GM04504 (cell line): ENCODE measurements at regions not wholly inside any gene's neighbourhood (a gene's known extent, or its start where the extent isn't known, plus 50 kb on each side); places are given as distances from the start of the nearest gene placed in this dataset.
"Not testable (repeated sequence)": the region's sequence is repeated elsewhere in the genome, so short reads cannot be mapped to it uniquely, and the experiment has no call there.

ENCODE experiments used
- DNase-seq: peaks from one replicate; pipeline ENCODE4 v3.0.0-alpha.2; 2012; ENCODE audit warnings: low read depth

DNA sequence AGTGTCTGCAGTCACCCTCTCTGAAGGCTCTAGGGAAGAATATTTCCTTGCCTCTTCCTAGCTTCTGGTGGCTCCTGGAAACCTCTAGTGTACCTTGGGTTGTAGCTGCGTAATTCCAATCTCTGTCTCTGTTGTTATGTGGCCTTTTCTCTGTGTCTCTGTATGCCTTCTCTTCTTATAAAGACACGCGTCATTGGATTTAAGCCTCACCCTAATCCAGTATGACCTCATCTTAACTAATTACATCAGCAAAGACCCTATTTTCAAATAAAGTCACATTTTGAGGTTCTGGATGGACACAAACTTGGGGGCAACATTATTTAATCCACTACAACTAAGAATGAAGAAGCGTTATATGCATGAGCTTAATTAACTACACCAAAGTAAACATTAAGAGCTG, 111.4 kb upstream of the ZNF184 start:
- no peak for DNase-seq

- peak; percentile 30 for DNase-seq
Measured at GRCh38 chr6:27582928-27583725, 110.2 kb upstream of the ZNF184 start.

GRCh38 chr6:27579973-27580372, 107.1 kb upstream of the ZNF184 start:
- DNase-seq = no peak

DNA sequence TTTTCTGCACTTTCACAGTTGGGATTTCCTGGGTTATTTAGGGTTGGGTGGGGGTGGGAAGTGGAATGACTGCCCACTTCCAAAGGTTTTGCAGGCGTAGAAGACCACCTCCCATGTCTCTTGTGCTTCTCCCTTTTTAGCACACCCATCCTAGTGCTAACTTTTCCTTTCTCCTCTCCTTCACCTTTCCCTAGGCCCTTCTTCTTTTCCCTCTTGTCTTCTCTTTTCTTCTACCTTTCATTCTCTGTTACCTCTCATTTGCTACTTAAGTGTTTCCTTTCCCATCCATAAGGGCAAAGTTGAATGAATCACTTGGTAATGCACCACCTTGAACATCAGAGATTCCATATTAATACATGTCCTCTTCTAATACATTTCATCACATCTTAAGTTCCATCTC, 105.0 kb upstream of the ZNF184 start:
- DNase-seq = no peak

DNA sequence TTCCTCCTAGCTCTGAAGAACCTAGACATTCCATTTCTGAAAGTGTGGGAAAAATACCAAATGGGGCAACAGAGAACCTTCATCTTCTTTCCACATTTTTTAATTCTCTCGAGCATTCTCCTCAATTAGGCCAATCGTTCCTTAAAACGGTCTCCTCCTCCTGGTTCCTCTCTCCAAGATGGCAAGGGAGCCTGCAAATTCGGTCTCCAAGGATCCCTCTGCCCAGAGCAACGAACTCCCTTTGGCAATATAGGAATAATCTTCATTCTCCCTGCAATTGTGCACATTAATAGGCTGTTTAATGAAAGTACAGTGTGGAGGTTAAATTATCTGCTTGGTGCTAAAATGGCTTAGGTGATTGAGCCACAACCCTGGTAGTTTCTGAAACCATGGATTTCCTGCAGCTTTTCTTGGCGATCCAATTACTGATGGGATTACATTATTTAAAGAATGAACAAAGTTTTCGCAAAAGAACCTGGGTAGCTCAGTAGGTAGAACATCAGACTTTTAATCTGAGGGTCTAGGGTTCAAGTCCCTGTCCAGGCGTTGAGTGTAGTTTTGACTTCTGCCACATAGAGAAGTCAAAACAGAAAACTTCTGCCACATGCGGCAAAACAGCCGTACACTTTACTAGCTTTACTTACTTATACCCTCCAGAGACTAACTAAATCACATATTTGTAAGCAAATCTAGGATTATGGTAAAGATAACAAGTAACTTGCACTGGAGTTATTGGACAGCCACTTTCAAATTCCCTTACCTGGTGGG, 102.9 kb upstream of the ZNF184 start:
- no peak for DNase-seq

DNA sequence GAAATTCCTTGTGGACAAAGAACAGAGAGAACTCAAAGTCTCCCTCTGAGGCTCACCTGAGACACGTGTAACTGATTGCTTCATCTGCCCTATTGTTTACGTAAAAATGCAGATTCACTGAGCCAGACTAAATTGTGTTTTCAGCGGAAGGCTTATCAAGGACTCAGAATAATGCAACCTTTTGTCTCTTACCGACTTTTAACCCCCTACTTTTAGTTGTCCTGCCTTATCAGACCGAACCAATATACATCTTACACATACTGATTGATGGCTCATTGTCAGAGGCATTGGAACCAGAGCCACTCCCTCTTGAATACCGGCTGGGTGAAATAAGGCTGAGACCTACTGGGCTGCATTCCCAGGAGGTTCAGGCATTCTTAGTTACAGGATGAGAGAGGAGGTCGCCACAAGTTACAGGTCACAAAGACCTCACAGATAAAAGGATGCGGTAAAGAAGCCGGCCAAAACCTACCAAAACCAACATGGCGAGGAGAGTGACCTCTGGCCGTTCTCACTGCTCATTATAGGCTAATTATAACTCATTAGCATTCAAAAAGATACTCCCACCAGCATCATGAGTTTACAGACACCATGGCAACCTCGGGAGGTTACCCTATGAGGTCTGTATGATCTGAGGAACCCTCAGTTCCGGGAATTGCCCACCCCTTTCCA, 95.5 kb upstream of the ZNF184 start:
- no peak for DNase-seq

DNA sequence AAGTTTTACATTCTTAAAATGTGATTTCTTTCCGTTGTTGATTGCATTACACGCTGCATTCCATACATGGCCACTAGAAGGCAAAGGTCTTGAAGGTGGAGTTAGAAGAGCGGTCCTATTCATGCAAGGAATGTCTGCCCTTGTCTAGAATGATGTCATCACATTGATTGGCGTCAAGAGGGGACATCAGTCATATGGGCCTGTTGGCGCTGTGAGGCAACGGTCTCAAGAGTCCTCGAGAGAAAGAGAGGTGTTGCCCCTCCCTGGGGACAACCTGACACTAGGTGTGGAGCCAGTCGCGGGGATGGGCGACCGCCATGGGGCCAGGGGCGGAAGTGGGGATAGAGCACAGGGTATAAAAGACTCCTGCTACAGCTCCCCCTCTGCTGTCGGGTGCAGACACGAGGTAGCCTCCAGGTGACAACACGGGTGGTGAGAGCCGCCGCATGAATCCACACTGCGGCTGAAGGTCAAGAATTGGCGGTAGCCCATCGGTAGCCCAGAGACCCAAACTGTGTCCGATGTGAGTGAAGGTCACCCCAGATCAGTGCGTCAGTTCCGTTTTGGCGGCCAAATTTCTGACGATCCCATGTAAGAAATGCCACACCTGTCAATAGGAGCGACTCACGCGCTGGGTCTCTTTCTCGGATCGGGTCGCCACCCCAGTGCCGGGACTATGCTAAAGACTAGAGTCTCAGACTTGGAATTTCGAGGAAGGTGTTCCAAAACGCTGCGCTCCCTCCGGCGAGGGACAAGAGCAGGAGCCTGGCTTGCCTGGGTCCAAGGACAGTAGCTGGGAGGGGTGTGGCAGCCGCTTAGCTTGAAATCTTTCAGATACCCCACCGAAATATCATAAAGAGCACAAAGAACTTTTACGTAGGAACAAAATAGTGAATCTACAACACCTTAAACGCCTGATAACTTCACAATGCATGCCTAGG, 93.2 kb upstream of the ZNF184 start:
- no peak for DNase-seq

- no peak for DNase-seq
Measured at GRCh38 chr6:27562027-27562410, 89.1 kb upstream of the ZNF184 start.

DNA sequence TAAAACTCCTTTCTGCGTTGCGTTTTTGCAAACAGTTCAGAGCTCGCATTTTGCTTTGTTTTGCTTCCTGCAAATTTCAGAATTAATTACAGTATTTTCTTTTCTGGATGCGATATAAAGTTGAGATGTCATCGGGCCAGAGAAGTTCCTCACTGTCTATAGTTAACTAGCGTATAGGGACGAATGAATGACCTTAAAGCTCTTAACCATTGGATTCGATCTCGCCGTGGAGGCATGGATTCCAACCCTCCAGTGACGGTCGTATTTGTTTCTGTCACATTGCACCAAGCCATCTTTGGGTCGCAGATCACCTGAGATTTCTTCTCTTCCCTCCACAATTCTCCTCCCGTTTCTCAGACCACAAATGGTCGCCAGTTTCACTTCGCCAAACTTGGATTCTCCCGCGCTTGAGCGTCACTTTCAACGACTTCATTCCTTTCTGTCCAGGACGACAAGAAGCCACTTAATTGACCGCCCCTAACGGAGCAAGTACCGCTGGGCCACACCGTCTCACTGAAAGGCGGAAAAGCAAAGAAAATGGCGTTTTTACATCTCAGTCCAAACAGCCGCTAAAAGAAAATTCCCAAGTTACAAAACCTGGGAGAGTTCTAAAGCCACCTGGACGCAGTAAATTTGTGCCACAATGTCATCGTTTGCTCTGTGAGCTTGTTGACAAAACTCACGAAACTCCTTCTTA, 85.3 kb upstream of the ZNF184 start:
- no peak for DNase-seq

DNA sequence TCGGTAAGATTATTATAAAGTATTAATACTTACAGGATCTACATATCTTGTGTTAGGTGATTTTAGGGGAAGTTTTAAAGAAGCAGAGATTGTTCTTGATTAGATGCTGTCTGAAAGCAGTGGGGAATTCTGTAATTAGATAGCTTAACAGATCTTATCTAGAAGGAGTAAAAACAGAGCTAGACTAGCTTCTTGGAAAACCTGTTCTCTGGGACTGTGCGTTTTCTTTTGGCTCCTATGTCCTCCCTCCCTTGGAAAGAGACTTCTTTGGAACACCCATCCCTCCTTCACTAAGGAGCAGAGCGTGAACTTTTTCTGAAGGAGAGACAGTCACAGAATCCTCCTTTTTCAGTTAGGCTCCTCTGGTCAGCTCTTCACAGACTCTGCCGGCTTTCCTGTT, 83.5 kb upstream of the ZNF184 start:
- DNase-seq = no peak

DNA sequence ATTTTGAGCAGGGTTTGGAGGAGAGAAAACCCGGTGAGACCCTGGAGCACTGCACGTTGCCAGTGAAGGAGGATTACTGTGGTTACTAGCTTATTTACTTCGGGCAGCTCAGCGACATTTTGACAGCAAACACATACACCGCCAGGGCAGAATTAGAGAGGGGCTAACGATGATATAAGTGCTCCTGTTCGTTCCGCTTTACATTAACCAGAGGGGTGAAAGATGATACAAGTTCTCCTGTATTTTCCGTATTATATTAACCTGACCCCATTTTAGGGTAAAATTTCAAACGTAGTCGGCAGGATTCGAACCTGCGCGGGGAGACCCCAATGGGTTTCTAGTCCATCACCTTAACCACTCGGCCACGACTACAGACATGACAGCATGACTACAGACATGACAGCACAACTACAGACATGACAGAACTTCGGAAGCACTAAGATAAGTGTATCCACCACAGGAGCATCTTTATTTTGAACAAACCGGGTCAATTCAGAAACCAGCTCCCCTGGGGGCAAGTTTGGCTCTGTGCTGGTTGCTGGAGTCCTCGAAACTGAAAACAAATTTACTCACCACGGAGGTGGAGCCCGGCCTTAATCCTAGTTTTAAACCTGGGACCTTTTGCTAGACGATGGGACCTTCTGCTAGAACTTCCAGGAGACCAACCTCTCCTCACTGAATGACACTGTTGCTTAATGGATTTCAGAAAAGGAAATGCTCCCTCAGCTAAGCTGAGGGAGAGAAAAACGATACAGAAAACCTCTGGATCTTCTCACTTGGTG, 80.4 kb upstream of the ZNF184 start:
- DNase-seq = no peak

- no peak for DNase-seq
Measured at GRCh38 chr6:27551607-27552006, 78.7 kb upstream of the ZNF184 start.

- DNase-seq = no peak
Measured at GRCh38 chr6:27550692-27551091, 77.8 kb upstream of the ZNF184 start.

GRCh38 chr6:27549241-27549598, 76.3 kb upstream of the ZNF184 start:
- not testable (repeated sequence) for DNase-seq

DNA sequence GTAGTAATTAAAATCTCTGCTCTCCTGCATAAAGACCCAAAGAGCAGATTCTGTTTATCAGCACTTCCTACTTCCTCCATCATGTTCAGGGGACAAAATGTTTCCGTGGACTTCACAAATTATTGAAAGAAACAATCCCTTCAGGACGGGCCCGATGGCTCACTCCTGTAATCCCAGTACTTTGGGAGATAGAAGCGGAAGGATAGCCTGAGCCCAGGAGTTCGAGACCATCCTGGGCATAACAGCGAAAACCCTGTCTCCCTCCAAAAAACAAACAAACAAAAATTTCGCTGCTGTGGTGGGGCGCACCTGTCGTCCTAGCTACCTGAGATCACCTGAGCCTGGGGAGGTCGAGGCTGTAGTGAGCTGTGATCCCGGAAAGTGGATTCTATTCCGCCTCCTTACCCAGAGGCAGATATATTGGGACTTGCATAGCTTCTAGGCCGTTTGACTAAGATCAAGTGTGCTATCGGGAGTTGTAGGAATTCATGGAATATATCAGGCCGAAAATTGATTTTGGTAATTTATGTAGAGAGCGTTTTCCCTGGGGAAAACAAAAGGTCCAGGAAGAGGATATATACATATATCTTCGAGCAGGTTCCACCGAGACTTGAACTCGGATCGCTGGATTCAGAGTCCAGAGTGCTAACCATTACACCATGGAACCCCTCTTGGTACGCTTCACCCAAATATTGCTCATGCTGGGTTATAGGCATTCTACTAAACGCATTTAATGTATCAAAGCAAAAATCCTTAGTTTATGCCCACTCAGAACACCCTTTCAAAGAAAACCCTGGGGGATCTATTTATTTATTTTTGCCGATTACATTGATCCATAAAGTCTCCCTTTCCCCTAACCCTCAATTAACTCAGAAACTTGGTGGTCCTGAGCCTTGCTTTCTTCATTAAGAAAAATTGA, 74.5 kb upstream of the ZNF184 start:
- peak; percentile 38 for DNase-seq

DNA sequence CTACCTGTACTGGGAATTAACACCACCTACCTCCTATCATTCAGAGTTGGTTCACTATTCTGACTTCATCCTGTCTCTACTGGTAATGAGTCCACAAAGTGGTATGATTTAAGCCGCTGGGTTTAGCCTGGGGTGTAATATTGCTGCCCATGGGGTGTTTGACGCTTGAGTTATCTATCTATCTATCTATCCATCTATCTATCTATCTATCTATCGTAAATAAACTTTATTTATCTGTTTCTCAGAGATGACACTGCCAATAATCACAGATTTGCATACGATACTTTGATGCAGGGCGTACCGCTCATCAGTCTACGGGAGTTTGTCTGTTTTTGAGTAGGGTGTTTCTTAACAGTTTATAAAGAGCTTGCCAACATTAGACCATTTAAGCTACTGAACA, 73.6 kb upstream of the ZNF184 start:
- DNase-seq = no peak

- DNase-seq = no peak
Measured at GRCh38 chr6:27545271-27546046, 72.6 kb upstream of the ZNF184 start.

DNA sequence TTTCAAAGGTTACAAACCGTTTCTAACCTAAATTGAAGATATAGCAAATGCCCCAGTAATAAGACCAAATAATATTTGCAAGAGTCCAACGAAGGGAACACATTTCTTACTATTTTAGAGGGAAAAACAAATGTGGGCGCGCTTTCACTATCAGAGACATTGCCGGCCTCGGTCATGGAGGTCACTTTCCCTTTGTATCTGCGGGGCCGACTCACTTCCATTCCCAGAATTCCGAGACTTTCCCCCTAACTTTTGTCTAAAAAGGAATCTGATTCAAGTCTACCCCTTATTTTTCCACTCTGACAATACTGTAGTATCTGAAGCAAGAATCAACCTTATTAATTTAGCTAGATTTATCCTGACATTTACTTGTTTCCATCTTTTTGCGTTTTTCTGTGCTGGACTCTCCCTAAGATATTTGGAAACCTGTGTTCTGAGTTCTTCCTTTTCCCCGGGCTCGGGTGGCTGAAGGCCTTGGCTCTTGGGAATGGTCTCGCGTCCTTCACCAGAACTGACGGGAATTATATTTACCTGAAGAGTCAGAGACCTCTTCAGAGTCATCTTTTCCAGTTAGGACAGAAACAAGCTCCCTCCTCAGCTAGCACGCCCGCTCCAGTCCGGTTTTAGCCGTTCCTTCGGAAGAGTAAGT, 71.8 kb upstream of the ZNF184 start:
- no peak for DNase-seq
